ENCODE measurements at regions not wholly inside any gene's neighbourhood (a gene's known extent, or its start where the extent isn't known, plus 50 kb on each side); places are given as distances from the start of the nearest gene placed in this dataset.

DNA sequence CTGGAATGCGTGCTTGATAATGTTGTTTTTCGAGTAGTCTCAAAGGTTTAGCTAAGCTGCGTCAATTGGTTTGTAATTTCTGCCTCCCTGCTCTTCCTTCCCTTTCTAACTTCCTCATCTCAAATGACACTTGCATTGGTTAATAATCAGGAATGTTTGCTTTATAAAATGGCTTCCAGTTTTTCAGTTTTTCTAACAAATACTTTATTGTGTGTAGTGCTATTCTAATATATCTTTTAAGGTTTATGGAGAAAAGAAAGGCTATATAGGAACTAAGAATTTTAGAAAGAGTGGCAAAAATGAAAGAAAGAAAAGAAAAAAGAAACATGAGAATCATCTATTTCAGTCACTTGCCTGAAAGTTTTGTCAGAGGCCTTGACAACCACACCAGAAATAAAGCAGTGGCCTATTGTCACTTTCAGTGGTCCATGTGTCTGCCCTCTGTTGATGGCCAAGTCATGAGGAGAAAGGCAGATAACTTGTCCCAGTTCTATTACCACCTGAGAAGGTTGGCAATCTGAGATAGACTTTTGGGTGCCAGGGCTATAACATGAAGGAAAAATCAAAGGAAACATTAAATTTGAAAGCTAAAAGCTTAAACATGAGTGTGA lies 221.9 kb upstream of the KITLG start:
- DNase-seq: no peak

DNA sequence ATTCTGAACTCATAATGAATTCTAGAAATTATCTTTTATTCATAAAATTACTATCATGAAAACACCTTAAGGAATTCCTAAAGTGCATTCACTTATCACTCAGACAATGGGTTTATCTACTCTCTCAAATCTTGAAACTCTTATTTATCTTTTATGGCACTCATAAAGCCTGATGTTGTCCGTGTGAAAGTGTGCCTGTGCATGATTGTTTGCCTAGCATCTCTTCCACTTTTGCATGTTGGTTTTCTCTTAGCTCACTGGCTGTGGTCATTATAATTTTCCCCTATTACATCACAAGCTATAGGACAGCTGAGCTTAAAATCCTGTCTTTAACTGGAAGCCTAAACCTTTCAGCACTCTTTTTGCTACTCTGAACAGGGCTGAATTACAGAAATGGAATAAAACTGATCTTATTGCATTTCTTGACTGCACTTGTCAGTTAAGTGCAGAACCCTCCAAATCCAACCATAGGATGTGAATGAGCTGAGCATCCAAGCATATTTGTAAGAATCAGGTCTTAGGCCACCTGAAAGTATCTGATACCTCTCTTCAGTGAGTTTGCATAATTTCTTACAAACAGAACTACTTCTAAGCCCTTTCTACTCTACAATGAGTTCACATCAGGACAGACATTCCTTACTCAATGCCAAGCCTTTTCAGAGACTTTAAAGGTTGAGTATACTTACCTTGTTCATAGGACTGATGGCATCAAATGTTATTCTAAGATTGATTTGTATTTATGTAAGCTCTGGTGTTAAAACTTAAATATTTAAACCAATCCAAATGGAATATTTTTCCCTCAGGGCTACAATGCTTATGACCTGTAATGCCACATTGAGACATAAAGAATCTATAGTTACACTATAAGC lies 221.2 kb upstream of the KITLG start:
- no peak for DNase-seq

DNA sequence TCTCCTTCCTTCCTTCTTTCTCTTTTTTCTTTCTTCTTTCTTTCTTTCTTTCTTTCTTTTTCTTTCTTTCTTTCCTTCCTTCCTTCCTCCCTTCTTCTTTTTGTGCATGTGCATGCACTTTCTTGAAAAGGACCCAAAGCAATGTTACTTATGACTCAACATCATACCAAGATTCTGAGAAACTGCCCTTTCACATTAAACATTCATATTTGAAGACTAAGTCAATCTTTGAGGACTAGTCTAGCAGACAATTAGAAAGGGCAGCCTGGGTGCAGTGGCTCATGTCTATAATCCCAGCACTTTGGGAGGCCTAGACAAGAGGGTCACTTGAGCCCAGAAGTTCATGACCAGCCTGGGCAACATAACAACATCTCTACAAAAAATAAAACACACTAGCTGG lies 212.8 kb upstream of the KITLG start:
- no peak for DNase-seq

DNA sequence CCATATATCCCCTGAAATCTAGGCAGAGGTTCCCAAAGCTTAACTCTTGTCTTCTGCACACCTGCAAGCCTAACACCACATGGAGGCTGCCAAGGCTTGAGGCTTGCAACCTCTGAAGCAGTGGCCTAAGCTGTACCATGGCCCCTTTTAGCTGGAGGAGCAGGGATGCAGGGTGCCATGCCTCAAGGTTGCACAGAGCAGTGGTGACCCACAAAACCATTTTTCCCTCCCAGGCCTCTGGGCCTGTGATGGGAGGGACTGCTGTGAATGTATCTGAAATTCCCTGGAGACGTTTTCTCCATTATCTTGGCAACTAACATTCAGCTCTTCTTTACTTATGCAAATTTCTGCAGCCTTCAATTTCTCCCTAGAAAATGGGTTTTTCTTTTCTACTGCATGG lies 210.0 kb upstream of the KITLG start:
- no peak for DNase-seq

DNA sequence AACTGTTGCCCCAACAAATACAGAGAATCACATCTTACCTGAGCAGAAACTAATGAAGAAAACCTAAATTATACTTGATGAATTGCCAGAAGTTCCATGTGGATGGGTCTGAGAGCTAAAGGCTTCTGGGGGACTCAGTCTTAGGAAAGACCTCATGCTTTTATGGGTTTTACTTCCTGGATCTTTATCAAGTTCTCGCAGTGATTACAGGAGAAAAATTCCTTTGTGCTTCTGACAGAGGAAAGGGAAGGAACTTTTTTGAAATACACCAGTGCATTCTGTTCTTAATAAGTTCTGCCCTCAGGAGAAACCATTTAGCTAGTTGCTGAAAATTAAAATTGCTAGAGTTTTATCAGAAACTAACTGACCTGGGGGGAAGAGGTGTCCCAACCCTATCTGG lies 203.9 kb upstream of the KITLG start:
- DNase-seq: no peak

DNA sequence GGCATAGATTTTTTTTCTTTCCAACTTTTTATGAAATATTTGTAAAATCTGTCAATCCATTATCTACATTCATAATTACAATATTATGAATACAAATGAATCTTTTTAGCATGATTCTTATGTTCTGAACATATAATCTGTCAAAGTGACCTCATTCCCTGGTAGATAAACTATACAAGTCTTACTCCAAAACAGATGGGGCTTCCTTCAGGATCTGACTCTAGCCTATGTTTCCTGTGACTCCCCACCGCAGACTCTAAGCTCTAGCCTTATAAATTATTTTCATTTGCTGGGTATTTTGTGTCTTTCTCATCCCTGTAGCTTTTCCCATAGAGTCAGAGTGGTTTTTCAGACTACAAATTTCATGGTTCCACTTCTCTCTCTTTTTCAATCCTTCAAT lies 202.1 kb upstream of the KITLG start:
- no peak for DNase-seq

DNA sequence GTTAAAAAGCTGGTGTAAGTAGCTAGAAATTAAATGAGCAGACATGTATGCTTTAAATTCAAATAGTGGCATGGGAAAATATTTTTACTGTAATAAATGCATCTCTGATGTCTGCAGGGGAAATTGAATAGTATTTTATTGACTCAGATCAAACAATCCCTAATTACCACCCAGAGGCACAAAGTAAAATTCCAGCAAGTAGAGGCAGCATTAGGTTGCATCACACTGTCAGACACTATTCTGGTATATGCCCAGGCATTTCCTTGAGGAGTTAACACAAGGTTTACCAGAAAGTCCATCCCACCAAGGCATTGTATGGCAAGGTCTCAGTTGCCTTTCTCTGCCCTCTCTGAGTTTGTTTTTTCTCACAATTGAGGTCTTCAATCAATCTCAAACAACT lies 201.6 kb upstream of the KITLG start:
- DNase-seq: no peak

DNA sequence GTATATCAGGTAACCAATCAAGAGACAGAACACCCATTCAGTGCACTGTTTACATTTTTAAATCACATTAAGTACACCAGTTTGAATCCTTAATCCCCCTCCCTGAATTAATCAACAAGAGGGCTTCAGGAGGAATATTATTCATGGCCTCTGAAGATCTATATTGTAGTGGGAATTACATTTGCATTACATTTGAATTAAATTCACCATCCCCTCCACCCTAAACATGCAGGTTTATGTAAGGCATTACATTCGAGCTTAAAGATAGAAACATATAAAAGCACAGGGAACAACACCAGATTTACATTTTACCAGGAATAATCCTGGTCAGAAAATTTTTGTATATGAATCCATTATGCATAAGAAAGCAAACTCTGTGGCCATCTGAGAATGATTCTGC lies 197.8 kb upstream of the KITLG start:
- DNase-seq: no peak

DNA sequence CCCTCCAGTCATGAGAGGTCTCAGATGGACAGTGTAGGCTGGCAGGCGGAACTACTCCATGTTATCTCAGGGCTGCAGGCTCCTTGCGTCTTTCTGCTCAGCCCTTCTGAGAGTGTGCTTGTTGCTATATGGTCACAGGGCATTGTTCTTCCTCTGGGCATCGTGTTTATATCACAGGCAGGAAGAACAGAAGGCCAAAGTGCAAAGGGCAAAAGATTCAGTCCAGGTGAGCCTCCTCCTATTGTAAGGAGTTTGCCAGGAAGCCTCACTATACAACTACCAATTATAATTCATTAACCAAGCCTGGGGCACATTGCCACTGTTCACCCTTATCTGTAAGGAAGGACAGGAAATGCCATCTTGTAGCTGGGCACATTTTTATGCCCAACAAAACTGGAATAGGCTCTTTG lies 195.5 kb upstream of the KITLG start:
- no peak for DNase-seq

DNA sequence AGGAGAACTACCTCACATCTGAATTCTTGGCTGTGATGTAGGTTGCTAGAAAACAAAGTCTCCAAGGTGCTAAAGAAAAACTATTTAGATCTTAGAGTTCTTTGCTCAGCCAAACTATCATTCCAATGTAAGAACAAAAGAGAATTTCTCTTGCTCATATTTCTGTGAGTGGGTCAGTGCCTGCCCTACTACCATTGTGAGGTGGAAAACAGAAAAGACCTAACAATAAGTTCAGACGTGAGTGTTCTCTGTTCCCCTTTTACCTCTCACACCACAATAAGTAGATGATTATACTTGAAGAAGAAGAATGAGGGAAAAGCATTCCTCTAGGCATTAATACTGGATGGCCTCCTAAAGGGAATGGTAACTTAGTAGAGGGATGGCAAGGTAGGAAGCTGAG lies 187.4 kb upstream of the KITLG start:
- no peak for DNase-seq

DNA sequence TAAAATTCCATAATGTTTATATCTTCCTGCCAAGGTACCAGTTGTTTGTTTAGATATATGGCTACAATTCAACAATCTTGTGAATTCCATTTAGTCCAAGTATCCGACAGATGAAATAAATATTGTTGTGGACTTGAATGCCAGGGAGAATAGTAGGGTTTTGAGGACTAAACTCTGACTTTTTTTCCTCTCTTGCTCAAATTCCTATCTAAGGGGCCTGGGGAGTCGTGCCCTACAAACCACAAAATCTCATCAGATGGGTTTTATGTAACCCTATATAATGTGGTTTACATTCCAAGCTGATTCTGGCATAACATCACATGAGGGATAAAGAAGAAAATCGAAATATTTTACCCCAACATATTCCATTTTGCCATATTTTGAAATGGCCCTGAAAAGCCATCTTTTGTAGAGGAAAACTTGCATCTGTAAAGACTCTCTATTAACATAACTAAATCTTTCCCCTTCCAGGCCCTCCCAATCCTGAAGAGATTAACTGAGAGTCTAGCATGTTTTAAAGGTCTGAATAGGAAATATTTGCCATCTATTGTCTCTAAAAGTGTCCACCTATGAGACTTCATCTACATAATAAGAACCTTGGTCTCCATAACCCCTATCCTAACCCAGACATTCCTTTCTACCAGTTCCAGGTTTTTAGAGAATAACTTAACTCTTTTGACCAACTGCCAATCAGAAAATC lies 184.7 kb upstream of the KITLG start:
- no peak for DNase-seq

DNA sequence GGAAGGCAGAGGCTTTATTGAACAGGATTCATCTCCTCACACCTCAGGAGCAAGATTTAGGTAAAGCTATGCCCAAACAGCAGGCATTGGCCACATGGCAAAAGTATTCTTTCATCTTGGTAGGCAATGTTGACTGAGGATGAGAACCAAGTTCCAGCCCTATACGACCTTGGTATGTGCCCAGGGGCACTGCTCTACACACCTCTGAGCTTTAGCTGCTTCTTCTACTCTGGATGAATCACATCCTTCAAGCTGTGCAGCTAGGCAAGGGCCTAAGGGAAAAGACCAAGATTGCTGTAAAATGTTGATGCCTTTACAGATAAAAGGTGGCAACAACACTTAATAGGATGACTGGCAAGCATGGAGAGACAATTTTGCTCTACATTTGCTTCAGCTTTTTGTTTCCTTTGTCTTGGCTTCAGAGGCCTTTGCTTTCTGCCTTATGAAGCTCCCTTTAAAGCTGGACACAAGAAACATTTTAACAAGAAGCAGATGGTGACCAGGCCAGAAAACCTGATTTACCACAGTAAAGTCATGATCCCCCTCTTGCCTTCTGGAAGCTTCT lies 183.3 kb upstream of the KITLG start:
- no peak for DNase-seq

DNA sequence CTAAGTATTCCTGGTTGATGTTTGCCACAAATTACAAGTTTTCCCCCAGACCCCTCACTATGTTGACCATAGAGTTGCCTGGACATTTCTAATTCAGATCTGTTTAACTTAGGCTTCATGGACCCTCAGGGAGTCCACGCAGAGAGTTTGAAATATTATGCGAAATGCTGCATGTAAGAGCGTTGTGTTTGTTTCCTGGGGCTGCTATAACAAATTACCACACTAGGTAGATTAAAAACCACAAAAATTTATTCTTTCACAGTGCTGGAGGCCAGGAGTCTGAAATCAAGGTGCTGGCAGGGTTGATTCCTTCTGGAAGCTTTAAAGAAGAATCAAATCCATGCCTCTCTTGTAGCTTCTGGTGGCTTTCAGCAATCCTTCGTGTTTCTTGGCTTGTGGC lies 177.9 kb upstream of the KITLG start:
- DNase-seq: no peak

DNA sequence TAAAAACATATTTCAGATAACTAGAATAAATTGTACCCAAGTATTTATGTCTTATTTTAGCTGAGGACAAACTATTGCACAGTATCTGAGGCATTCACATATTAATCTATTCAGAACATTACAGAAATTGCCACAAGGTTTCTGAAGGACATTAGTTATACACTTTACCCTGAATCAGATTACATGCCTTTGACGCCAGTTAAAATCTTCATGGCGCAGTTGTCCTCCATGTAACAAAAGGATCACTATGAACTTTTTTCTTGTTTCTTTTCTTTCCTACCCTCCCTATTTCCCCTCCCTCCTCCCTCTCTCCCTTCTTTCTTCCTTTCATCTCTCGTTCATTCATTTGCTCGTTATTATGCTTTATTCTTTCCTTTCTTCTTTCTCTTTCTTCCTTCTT lies 176.6 kb upstream of the KITLG start:
- no peak for DNase-seq

DNA sequence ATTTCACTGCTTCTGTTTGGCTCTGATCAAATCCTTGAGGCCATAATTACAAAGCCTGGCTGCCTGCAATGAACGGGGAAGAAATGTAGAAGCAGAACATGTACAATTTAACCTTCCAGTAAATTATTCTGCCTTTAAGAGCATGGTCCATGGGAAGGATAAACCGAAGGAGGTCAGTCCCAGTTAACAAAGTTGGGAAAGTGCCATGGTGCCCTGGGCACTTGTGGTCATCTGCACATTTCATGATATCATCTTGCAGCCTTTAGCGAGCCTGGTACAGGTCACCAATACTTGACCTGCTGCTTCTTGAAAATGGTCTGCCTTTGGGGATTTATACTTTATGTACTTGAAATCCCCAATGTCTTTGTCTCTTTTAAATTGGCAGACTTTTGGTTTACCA lies 175.9 kb upstream of the KITLG start:
- DNase-seq: no peak

DNA sequence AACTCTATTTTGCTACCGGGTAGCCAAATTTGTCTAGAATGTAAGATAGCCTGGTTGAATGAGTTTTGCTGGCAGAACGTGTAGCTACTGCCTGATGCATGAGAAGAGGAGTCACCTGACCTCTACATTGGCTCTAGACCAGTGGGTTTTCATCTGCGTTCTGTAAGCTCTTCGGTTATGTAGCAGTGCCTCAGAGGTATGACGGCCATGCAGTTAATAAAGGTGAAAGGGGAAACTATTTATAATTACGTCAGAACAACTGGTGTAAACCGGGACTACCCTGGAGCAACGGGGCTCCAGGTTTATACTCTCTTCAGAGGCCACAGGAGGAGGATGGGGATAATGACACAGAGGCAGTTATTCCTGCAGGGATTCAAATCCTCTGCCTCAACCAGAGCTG lies 173.4 kb upstream of the KITLG start:
- no peak for DNase-seq

DNA sequence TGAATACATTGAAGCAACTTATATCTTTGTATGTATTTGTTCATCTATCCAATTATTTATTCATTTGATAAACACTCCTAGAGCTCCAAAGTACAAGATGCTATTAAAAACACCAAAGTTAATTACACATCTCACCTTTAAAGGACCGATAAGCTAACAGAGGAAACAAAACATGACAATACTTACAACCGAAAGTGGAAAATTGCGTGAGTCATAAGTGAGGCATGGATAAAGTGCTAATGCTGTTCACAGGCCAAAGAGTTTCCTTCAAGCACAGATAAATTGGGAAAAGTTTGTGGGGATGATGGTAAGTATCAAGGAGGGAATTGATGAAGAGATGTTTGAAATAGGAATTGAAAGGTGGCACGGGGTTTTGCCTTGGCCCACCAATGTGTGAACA lies 172.8 kb upstream of the KITLG start:
- no peak for DNase-seq

DNA sequence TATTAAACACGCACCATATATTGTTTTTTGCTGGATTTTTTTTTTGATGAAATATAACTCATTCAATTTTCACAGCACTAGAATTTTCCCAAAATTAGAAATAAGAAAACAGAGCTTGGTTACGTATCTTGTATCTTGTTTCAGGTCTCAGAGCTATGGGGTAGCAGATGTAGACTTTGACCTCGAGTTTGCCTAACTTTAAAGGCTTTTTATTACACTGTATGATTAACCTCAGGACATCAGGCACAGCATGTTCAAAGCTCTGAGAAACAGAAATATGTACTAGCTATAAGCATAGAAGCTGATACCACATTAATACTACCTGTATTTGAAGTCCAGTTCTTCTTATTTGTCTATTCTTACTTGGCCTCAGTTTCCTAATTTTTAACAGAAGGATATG lies 171.9 kb upstream of the KITLG start:
- DNase-seq: no peak

DNA sequence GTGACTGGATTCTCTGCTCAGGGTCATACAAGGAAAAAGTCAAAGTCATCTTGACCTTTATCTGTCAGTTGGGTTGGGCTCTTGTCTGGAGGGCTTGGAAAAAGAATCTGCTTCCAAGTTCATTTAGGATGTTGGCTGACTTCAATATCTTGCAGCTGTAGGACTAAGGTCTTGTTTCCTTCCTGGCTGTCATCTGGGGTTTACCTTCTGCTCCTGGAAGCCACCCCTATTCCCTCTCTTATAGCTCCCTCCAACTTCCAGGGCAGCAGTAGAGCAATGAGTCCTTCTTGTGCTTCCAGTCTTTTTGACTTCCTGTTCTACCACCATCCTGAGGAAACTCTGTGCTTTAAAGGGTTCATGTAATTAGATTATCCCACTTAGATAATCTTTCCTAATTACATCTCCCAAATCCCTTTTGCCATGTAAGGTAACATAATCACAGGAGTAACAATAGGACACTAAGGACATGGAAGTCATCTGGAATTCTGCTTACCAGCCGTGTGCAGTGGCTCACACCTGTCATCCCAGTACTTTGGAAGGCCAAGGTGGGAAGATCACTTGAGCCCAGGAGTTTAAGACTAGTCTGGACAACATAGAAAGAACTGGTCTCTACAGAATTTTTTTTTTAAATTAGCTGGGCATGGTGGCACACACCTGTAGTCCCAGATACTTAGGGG lies 170.7 kb upstream of the KITLG start:
- DNase-seq: no peak

DNA sequence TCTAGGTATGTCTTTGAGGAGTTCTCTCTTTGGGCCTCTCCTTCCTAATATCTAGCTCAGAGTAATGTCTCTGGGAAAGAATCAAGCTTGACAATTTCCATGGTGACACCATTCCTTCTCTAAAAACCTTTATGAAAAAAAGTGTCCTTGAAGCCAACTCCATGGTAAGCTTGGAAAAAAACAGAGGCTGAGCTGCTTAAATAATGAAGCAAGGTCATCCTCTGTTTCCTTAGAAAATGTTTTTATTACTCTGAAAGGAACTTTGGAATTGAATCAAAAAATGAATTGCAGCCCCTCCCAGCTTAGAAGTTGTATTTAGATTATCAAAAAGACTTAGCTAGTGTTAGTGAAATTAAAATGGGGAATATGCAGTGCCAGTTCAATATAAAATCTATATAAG lies 166.1 kb upstream of the KITLG start:
- DNase-seq: no peak

DNA sequence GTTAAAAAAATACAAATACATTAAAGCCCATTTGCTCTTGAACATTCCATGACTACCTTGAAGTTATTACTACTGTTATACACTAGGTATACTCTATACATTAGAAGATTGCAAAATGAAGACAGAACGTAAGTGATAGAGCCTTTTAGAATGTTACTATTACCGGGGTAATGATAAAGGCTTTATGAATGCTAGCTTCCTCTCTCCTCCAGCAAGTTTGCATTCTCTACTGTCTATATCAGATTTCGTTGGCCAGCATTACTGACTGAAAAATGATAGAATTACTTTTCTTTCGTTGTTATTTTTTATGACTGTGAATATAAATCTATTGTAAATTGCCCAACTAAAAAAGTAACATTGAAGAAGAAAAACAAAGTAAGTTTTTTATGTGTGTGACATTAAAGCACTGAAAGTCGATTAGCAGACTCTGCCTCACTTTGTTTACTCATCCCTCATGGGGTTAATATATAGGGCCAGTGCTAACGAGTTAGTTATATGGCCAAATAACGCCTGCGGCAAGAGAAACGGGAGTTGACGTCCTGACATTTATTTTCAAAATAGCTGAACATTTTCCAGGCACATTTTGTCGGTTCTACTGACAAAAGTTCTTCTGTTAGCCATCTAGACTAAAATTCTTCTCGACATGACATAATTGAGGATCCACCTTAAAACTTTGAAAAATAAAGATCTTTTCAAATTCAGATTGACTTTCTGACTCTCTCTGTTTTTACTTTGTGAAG lies 163.8 kb upstream of the KITLG start:
- no peak for DNase-seq

DNA sequence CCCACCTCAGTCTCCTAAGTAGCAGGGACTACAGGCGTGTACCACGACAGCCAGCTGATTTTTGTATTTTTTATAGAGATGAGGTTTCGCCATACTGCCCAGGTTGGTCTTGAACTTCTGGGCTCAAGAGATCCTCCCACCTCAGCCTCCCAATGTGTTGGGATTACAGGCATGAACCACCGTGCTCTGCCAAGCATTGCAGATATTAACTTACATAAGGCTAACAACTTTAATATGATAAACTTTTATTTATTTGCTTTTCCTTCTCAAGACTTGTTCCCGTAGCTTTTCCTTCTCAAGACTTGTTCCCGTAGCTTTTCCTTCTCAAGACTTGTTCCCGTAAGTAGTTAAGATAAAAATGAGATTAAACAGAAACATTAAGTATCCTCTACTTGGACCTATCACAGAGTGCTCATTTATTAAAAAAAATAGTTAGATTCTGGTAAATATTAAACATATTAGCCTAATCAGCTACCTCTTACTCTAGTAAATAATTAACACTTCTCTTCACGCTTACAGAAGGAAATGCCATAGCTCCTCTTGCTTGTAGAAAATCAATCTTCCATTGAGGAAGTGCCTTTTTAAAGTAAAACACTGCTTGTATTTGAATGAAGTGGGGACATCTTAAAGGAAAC lies 157.7 kb upstream of the KITLG start:
- no peak for DNase-seq

Measured in NCI-H2171 treated with DMSO at 0.1 percent for 48 hours (cell line).